ENCODE measurements at regions not wholly inside any gene's neighbourhood (a gene's known extent, or its start where the extent isn't known, plus 50 kb on each side); places are given as distances from the start of the nearest gene placed in this dataset.

GRCh38 chr10:88154596-88155250, 291.3 kb downstream of the PTEN start:
- no peak for TF ChIP-seq POLR2A (IDR thresholded peaks at IDR 0.05)
- no peak for TF ChIP-seq CTCF (IDR thresholded peaks at IDR 0.05)

All from transverse colon (tissue), 3 donors.